Lower lobe of right lung (tissue), 2 donors: ENCODE measurements at regions not wholly inside any gene's neighbourhood (a gene's known extent, or its start where the extent isn't known, plus 50 kb on each side); places are given as distances from the start of the nearest gene placed in this dataset.

ENCODE experiments used
- ATAC-seq, 2 donors: fragments of 200-7000 bp; cut with Tn5 transposase; one replicate each; pipeline ENCODE4 v1.9.1; 2020 to 2022; ENCODE audit warnings: mild to moderate bottlenecking in 2 of 2, moderate library complexity in 2 of 2
- DNase-seq: peaks from one replicate; pipeline ENCODE4 v3.0.0-alpha.2; 2020
- H3K27ac ChIP-seq: fragments of 200-600 bp; one replicate; pipeline ENCODE4 v1.8.0; 2022
- H3K27me3 ChIP-seq: fragments of 200-600 bp; one replicate; pipeline ENCODE4 v1.8.0; 2022; ENCODE audit warnings: low read depth
- H3K36me3 ChIP-seq: fragments of 200-600 bp; one replicate; pipeline ENCODE4 v1.8.0; 2022; ENCODE audit warnings: mild to moderate bottlenecking
- H3K4me1 ChIP-seq: fragments of 200-600 bp; one replicate; pipeline ENCODE4 v1.8.0; 2022
- H3K4me3 ChIP-seq: fragments of 200-600 bp; one replicate; pipeline ENCODE4 v1.8.0; 2022; ENCODE audit warnings: mild to moderate bottlenecking
- H3K9me3 ChIP-seq: fragments of 200-600 bp; one replicate; pipeline ENCODE4 v1.8.0; 2022
- CTCF ChIP-seq: fragments of 200-600 bp; IDR thresholded peaks from one replicate; pipeline ENCODE4 v1.8.0; 2022; ENCODE audit warnings: antibody characterized with exemption, mild to moderate bottlenecking
- intact Hi-C: fragments of 100-400 bp; cut with DNase I; formaldehyde crosslinking; loops from one replicate; pipeline ENCODE4 v1.11.0; 2022
- donor health status: DM: no; HTN: yes; CAD: no; lungs with severe emphysema.

GRCh38 chr2:155675920-155676319, 656.6 kb downstream of the NR4A2 start:
- Histone ChIP-seq H3K27ac (no peak overlapping the region), H3K27me3 (no peaks in the 10 kb centered on the region), H3K4me3 (no peak overlapping the region), H3K9me3 (peaks cover 12% of the 10 kb centered on the region), H3K36me3 (no peaks in the 10 kb centered on the region), H3K4me1 (no peaks in the 10 kb centered on the region)
- intact Hi-C loops = no loop called here
- TF ChIP-seq CTCF = no peak
- ATAC-seq = no peak
- no peak for DNase-seq

GRCh38 chr2:155665704-155666103, 666.8 kb downstream of the NR4A2 start:
- Histone ChIP-seq H3K27me3 (no peaks in the 10 kb centered on the region), H3K36me3 (no peaks in the 10 kb centered on the region), H3K9me3 (no peaks in the 10 kb centered on the region), H3K4me3 (no peak overlapping the region), H3K27ac (no peak overlapping the region), H3K4me1 (no peaks in the 10 kb centered on the region)
- no peak for TF ChIP-seq CTCF
- ATAC-seq (no peak), DNase-seq (no peak)
- intact Hi-C loops = no loop called here

- H3K9me3 ChIP-seq = no peaks in the 10 kb centered on the region
- no peak for ATAC-seq
- no peak for DNase-seq
- H3K36me3 ChIP-seq = no peaks in the 10 kb centered on the region
- intact Hi-C loops = no loop called here
- TF ChIP-seq CTCF = no peak
- H3K4me3 ChIP-seq = no peak overlapping the region
- no peaks in the 10 kb centered on the region for H3K4me1 ChIP-seq
- no peaks in the 10 kb centered on the region for H3K27me3 ChIP-seq
- no peak overlapping the region for H3K27ac ChIP-seq
Measured at GRCh38 chr2:155663265-155663664, 669.3 kb downstream of the NR4A2 start.

GRCh38 chr2:155662224-155662623, 670.3 kb downstream of the NR4A2 start:
- TF ChIP-seq CTCF = no peak
- H3K27me3 ChIP-seq = no peaks in the 10 kb centered on the region
- H3K9me3 ChIP-seq = no peaks in the 10 kb centered on the region
- DNase-seq (no peak), ATAC-seq (no peak)
- H3K4me1 ChIP-seq = no peaks in the 10 kb centered on the region
- no peak overlapping the region for H3K27ac ChIP-seq
- H3K36me3 ChIP-seq = no peaks in the 10 kb centered on the region
- no peak overlapping the region for H3K4me3 ChIP-seq
- intact Hi-C loops = no loop called here

GRCh38 chr2:155653176-155653575, 679.3 kb downstream of the NR4A2 start:
- intact Hi-C loops = no loop called here
- Histone ChIP-seq H3K9me3 (no peaks in the 10 kb centered on the region), H3K27ac (no peak overlapping the region), H3K36me3 (no peaks in the 10 kb centered on the region), H3K27me3 (no peaks in the 10 kb centered on the region), H3K4me3 (no peak overlapping the region), H3K4me1 (no peaks in the 10 kb centered on the region)
- DNase-seq (no peak), ATAC-seq (no peak)
- no peak for TF ChIP-seq CTCF

GRCh38 chr2:155651851-155652250, 680.7 kb downstream of the NR4A2 start:
- no peaks in the 10 kb centered on the region for H3K4me1 ChIP-seq
- no peak for DNase-seq
- no peak overlapping the region for H3K27ac ChIP-seq
- no peak for TF ChIP-seq CTCF
- H3K27me3 ChIP-seq = no peaks in the 10 kb centered on the region
- intact Hi-C loops = no loop called here
- H3K9me3 ChIP-seq = no peaks in the 10 kb centered on the region
- no peak for ATAC-seq
- no peaks in the 10 kb centered on the region for H3K36me3 ChIP-seq
- H3K4me3 ChIP-seq = no peak overlapping the region
